ENCODE measurements at regions not wholly inside any gene's neighbourhood (a gene's known extent, or its start where the extent isn't known, plus 50 kb on each side); places are given as distances from the start of the nearest gene placed in this dataset.

- TF ChIP-seq CTCF (conservative IDR thresholded peaks at IDR 0.05 in 1 of 2, IDR thresholded peaks at IDR 0.05 in 1 of 2; ENCODE audit: extremely low read depth in 1 of 2, insufficient read depth in 1 of 2, low read depth in 1 of 2, low read length in 2 of 2) (no peak), EZH2 (IDR thresholded peaks at IDR 0.05; ENCODE audit: borderline replicate concordance, low read length) (no peak)
Measured at GRCh38 chr10:21315645-21316220, 209.7 kb downstream of the SKIDA1 start.

All from mammary epithelial cell (primary cell).